Upper lobe of right lung (tissue), 1 donor: ENCODE measurements at regions not wholly inside any gene's neighbourhood (a gene's known extent, or its start where the extent isn't known, plus 50 kb on each side); places are given as distances from the start of the nearest gene placed in this dataset.

Experiments
- ATAC-seq: fragments of 200-7000 bp; cut with Tn5 transposase; one replicate; pipeline ENCODE4 v1.9.1; 2020; ENCODE audit warnings: mild to moderate bottlenecking, moderate library complexity
- DNase-seq: peaks from one replicate; pipeline ENCODE4 v3.0.0-alpha.2; 2020
- H3K27ac ChIP-seq: fragments of 200-600 bp; one replicate; pipeline ENCODE4 v1.8.0; 2022
- H3K27me3 ChIP-seq: fragments of 200-600 bp; one replicate; pipeline ENCODE4 v1.8.0; 2022; ENCODE audit warnings: mild to moderate bottlenecking
- H3K36me3 ChIP-seq: fragments of 200-600 bp; one replicate; pipeline ENCODE4 v1.8.0; 2022
- H3K4me1 ChIP-seq: fragments of 200-600 bp; one replicate; pipeline ENCODE4 v1.8.0; 2022
- H3K4me3 ChIP-seq: fragments of 200-600 bp; one replicate; pipeline ENCODE4 v1.8.0; 2022; ENCODE audit warnings: mild to moderate bottlenecking
- H3K9me3 ChIP-seq: fragments of 200-600 bp; one replicate; pipeline ENCODE4 v1.8.0; 2022
- CTCF ChIP-seq: fragments of 200-600 bp; IDR thresholded peaks from one replicate; pipeline ENCODE4 v1.8.0; 2022; ENCODE audit warnings: antibody characterized with exemption
- intact Hi-C: fragments of 100-400 bp; cut with DNase I; formaldehyde crosslinking; loops from one replicate; pipeline ENCODE4 v1.11.0; 2022
- donor health status: DM: no; HTN: yes; CAD: no; lungs with severe emphysema.

- no peaks in the 10 kb centered on the region for H3K9me3 ChIP-seq
- no peaks in the 10 kb centered on the region for H3K27me3 ChIP-seq
- H3K36me3 ChIP-seq: no peaks in the 10 kb centered on the region
- TF ChIP-seq CTCF: no peak
- H3K4me3 ChIP-seq: no peak overlapping the region
- ATAC-seq: no peak
- no peak for DNase-seq
- intact Hi-C loops: no loop called here
- H3K4me1 ChIP-seq: no peaks in the 10 kb centered on the region
- H3K27ac ChIP-seq: no peak overlapping the region
These were observed 198.5 kb upstream of the ZBED5 start for GRCh38 chr11:11056316-11056715.

DNA sequence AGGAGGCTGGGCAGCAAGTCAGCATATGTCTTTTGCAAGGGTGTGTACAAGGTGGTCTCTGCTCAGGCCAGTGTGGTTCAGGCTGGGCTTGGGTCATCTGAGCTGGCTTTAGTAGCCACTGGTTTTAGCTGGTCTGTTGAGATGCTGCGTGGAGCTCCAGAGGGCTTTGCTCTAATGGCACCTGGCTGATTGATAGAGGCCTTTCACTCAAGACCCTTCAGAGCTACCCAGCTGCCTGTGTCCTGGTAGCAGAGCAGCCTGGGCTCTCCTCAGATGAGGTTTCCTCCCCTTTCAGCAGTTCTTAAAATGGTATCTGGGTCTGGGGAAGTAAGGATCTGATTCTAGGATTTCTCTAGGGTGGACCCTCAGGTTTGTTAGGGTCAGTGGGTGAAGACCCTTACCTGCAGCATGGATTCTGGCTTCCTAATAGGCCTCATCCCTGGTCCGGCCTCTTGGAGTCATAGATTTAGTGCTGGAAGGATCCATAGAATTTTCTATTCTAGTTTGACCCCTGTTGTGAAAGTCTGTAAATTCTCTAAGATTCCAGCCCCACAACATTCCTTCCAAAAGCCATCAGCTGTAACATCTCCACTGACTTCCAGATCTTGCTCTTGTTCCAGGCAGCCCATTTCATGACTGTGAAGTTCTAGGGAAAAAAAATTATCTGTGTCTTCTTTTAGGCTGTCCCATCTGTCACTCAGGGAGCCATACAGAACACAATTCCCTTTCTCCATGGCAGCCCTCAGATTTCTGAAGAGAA is 190.2 kb upstream of the ZBED5 start:
- H3K9me3 ChIP-seq: no peaks in the 10 kb centered on the region

DNA sequence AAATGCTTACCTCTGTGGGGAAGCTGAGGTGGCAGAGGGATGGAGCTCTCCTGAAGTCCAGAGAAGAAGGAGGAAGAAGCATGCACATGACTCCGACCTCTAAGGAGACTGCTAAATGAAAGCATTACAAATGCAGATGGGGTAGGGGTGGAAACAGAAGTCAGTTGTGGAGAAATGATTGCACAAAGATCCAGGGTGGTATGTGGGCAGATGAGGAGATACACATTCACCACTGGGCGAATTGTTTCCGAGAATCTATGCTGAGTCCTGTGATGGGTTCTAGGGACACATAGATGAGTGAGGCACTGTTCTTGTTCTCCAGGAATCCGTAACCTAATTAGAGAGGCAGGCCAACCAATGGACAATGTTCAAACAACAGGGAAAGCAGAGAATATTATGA is 188.9 kb upstream of the ZBED5 start:
- no peaks in the 10 kb centered on the region for H3K27me3 ChIP-seq
- no peaks in the 10 kb centered on the region for H3K4me1 ChIP-seq
- no peaks in the 10 kb centered on the region for H3K36me3 ChIP-seq
- no peak overlapping the region for H3K27ac ChIP-seq
- no peaks in the 10 kb centered on the region for H3K9me3 ChIP-seq
- TF ChIP-seq CTCF: no peak
- intact Hi-C loops: no loop called here
- ATAC-seq (no peak), DNase-seq (no peak)
- no peak overlapping the region for H3K4me3 ChIP-seq

More for the DNA sequence above, 190.2 kb upstream of the ZBED5 start:
- no peak for DNase-seq
- no peak for TF ChIP-seq CTCF
- H3K27ac ChIP-seq: no peak overlapping the region
- H3K4me1 ChIP-seq: no peaks in the 10 kb centered on the region
- no peak for ATAC-seq
- H3K36me3 ChIP-seq: no peaks in the 10 kb centered on the region
- no peaks in the 10 kb centered on the region for H3K27me3 ChIP-seq
- intact Hi-C loops: no loop called here
- H3K4me3 ChIP-seq: no peak overlapping the region

- TF ChIP-seq CTCF: no peak
- H3K4me3 ChIP-seq: no peak overlapping the region
- intact Hi-C loops: no loop called here
- no peak for DNase-seq
- no peak for ATAC-seq
- H3K4me1 ChIP-seq: no peaks in the 10 kb centered on the region
- no peaks in the 10 kb centered on the region for H3K36me3 ChIP-seq
- no peak overlapping the region for H3K27ac ChIP-seq
- H3K27me3 ChIP-seq: no peaks in the 10 kb centered on the region
- no peaks in the 10 kb centered on the region for H3K9me3 ChIP-seq
These were observed 187.5 kb upstream of the ZBED5 start for GRCh38 chr11:11045156-11045930.

DNA sequence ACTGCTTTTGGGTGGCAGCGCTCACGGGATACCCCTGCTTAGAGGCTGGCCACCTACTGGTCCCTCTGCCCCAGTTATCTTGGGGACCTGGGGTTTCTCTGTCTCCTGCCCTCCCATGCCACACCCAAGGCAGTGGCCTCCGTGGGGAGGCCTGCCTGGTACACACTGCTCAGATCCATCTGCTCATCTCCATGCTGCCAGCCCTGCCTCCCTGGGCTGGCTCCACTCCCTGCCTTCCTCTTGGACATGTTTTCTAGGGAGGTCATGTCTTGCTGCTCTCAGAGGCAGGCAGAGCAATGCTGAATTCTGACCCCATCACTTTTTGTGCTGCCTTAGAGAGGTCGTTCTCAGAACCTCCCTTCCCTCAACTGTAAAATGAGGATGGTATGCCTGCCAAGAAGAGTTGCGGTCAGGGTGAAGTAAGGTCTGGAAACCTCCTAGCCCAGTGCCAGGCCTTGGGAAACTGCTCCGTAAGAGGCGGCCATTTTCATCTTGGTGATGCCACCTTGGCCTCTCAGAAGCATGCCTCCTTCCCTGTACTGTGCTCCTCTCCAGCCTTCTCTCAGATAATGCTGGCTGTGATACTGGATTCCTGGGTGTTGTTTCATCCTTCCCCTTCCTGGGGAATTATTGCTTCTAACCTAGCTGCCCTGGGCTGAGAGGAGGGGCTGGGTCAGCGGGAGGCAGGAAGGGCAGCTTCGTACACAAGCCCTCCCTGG is 186.4 kb upstream of the ZBED5 start:
- H3K27me3 ChIP-seq: no peaks in the 10 kb centered on the region
- no peak overlapping the region for H3K27ac ChIP-seq
- intact Hi-C loops: no loop called here
- no peaks in the 10 kb centered on the region for H3K36me3 ChIP-seq
- TF ChIP-seq CTCF: no peak
- no peak for ATAC-seq
- no peaks in the 10 kb centered on the region for H3K9me3 ChIP-seq
- H3K4me1 ChIP-seq: peaks cover 4% of the 10 kb centered on the region
- DNase-seq: no peak
- H3K4me3 ChIP-seq: no peak overlapping the region
